Natural killer cell (primary cell): ENCODE measurements at regions not wholly inside any gene's neighbourhood (a gene's known extent, or its start where the extent isn't known, plus 50 kb on each side); places are given as distances from the start of the nearest gene placed in this dataset.

ENCODE experiments used
- ATAC-seq, 3 donors: fragments of 150-1000 bp in 2 of 3; fragments of 200-7000 bp in 1 of 3; cut with Tn5 transposase; 1 replicate in 1 of 3; 2 replicates in 2 of 3; pipeline ENCODE4 v1.10.0; 2021; ENCODE audit warnings: mild to moderate bottlenecking in 2 of 3, moderate library complexity in 2 of 3
- DNase-seq, 2 donors: peaks; one replicate each; pipeline versions ENCODE4 v3.0.0 to v3.0.0-alpha.2; 2013 to 2021; ENCODE audit warnings: mixed read lengths in 1 of 2
- H3K27ac ChIP-seq: one replicate; pipeline ENCODE4 v1.5.1; 2013; ENCODE audit warnings: mild to moderate bottlenecking, low read length
- H3K27me3 ChIP-seq: one replicate; pipeline ENCODE4 v1.6.1; 2013; ENCODE audit warnings: low read length; ENCODE audit not compliant: control insufficient read depth, insufficient read depth
- H3K36me3 ChIP-seq: one replicate; pipeline ENCODE4 v1.6.1; 2013; ENCODE audit warnings: low read length; ENCODE audit not compliant: control insufficient read depth, insufficient read depth
- H3K4me1 ChIP-seq: one replicate; pipeline ENCODE4 v1.6.1; 2013; ENCODE audit warnings: low read length; ENCODE audit not compliant: control insufficient read depth, insufficient read depth
- H3K4me3 ChIP-seq: one replicate; pipeline ENCODE4 v1.5.1; 2013; ENCODE audit warnings: low read length
- H3K9me3 ChIP-seq: one replicate; pipeline ENCODE4 v1.6.1; 2013; ENCODE audit warnings: low read length; ENCODE audit not compliant: control insufficient read depth, insufficient read depth
- H3K27ac Mint-ChIP-seq, 2 donors: one replicate each; pipeline ENCODE4 v1.8.0; 2022; ENCODE audit warnings: mild to moderate bottlenecking in 2 of 2, mixed read lengths in 2 of 2, moderate library complexity in 1 of 2
- H3K27me3 Mint-ChIP-seq, 2 donors: one replicate each; pipeline ENCODE4 v1.8.0; 2022; ENCODE audit warnings: low read depth in 2 of 2, mixed read lengths in 2 of 2
- H3K36me3 Mint-ChIP-seq: one replicate; pipeline ENCODE4 v1.8.0; 2022; ENCODE audit warnings: mixed read lengths
- H3K4me1 Mint-ChIP-seq, 2 donors: one replicate each; pipeline ENCODE4 v1.8.0; 2022; ENCODE audit warnings: mixed read lengths in 2 of 2
- H3K4me3 Mint-ChIP-seq: one replicate; pipeline ENCODE4 v1.8.0; 2022; ENCODE audit warnings: mild to moderate bottlenecking, moderate library complexity, mixed read lengths
- H3K9me3 Mint-ChIP-seq, 2 donors: one replicate each; pipeline ENCODE4 v1.8.0; 2022; ENCODE audit warnings: mixed read lengths in 2 of 2
- WGBS: methylation state at CpG from one replicate; pipeline ENCODE4 v1.1.7; 2013; ENCODE audit warnings: missing lambda C conversion rate; ENCODE audit not compliant: insufficient coverage; 5-methylcytosine and 5-hydroxymethylcytosine counted together
- intact Hi-C: fragments of 100-400 bp; cut with micrococcal nuclease; formaldehyde crosslinking; loops from one replicate; pipeline ENCODE4 v1.14.2; 2022
- TF ChIP-seq, protein P1 (sequence below): fragments of 200-600 bp; IDR thresholded peaks from one replicate; pipeline ENCODE4 v1.8.0; 2022; ENCODE audit warnings: antibody characterized with exemption

DNA sequence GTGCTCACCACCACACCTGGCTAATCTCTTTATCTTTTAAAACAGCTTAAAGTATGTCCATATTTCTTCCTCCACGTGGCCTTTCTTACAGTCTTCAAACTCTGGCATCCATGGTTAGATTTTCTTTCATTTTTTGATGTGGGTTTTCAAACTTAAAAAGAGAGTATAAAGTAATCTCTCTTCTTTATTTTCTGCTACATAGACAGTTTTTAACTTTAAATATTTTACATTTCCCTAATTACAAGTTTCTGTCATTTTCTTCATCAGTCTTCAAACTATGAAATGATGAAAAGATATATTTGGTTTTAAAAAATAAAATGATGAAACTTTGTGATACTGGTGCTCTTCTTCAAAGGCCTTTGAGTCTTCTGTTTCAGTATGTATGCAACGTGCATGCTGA is 143.5 kb upstream of the ESRRG start:
- Mint-ChIP-seq H3K4me1 (no peaks in the 10 kb centered on the region), H3K4me3 (no peak overlapping the region), H3K36me3 (no peaks in the 10 kb centered on the region), H3K9me3 (peaks cover 8 to 11% of the 10 kb centered on the region in 2 donors), H3K27me3 (no peaks in the 10 kb centered on the region), H3K27ac (no peak overlapping the region)
- H3K4me3 ChIP-seq: no peak overlapping the region
- DNase-seq (no peak), ATAC-seq (no peak)
- TF ChIP-seq, protein P1, sequence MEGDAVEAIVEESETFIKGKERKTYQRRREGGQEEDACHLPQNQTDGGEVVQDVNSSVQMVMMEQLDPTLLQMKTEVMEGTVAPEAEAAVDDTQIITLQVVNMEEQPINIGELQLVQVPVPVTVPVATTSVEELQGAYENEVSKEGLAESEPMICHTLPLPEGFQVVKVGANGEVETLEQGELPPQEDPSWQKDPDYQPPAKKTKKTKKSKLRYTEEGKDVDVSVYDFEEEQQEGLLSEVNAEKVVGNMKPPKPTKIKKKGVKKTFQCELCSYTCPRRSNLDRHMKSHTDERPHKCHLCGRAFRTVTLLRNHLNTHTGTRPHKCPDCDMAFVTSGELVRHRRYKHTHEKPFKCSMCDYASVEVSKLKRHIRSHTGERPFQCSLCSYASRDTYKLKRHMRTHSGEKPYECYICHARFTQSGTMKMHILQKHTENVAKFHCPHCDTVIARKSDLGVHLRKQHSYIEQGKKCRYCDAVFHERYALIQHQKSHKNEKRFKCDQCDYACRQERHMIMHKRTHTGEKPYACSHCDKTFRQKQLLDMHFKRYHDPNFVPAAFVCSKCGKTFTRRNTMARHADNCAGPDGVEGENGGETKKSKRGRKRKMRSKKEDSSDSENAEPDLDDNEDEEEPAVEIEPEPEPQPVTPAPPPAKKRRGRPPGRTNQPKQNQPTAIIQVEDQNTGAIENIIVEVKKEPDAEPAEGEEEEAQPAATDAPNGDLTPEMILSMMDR: no peak
- H3K27ac ChIP-seq: no peak overlapping the region
- H3K9me3 ChIP-seq: no peaks in the 10 kb centered on the region
- no peaks in the 10 kb centered on the region for H3K36me3 ChIP-seq
- no peaks in the 10 kb centered on the region for H3K4me1 ChIP-seq
- 71% methylated on average over 1 of the region's 2 CpGs for WGBS
- intact Hi-C loops: no loop called here
- no peaks in the 10 kb centered on the region for H3K27me3 ChIP-seq

- no peaks in the 10 kb centered on the region for H3K27me3 Mint-ChIP-seq
- 90% methylated on average over 2 of the region's 3 CpGs for WGBS
- TF ChIP-seq, protein P1: no peak
- H3K27me3 ChIP-seq: no peaks in the 10 kb centered on the region
- intact Hi-C loops: no loop called here
- H3K4me1 ChIP-seq: no peaks in the 10 kb centered on the region
- no peak overlapping the region for H3K27ac ChIP-seq
- H3K9me3 ChIP-seq: no peaks in the 10 kb centered on the region
- H3K4me3 Mint-ChIP-seq: no peak overlapping the region
- no peaks in the 10 kb centered on the region for H3K36me3 ChIP-seq
- DNase-seq (no peak), ATAC-seq (no peak)
- H3K9me3 Mint-ChIP-seq: peaks cover 15 to 18% of the 10 kb centered on the region in 2 donors
- H3K4me3 ChIP-seq: no peak overlapping the region
- no peaks in the 10 kb centered on the region for H3K36me3 Mint-ChIP-seq
- H3K4me1 Mint-ChIP-seq: no peaks in the 10 kb centered on the region
- no peak overlapping the region for H3K27ac Mint-ChIP-seq
Observed at GRCh38 chr1:216855810-216856209, 132.6 kb upstream of the ESRRG start.

DNA sequence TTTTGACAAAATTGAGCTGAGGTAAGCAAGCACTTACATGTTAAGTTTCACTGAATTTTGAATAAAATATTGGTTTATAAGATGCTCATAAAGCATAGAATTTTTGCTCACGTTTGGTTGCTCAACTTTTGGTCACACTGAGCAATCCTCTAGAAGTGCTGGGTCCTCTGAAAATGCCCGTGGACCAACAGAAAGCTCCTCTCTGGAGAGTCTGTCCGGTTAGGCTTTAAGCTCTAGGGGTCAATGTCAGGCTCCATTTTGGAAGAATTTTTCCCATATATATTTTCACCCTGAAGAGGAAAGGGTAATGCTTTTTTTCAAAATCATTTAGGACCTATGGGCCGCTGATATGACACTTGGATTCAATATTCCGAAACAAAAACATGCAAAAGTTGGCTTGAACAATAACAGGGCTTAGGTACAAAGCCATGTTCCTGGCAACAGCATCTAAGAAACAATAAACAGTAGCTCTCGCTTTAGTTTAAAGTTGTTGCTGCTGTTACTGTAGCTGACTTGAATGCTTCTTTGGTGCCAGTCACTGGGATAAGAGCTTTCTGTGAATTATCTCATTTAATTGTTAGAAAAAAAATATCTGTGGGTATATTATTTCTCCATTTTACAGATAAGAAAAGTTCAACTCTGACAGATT is 131.7 kb upstream of the ESRRG start:
- Mint-ChIP-seq H3K36me3 (no peaks in the 10 kb centered on the region), H3K4me1 (no peaks in the 10 kb centered on the region), H3K27me3 (no peaks in the 10 kb centered on the region), H3K9me3 (peaks cover 11 to 15% of the 10 kb centered on the region in 2 donors), H3K4me3 (no peak overlapping the region), H3K27ac (no peak overlapping the region)
- Histone ChIP-seq H3K27ac (no peak overlapping the region), H3K27me3 (no peaks in the 10 kb centered on the region), H3K4me1 (no peaks in the 10 kb centered on the region), H3K36me3 (no peaks in the 10 kb centered on the region), H3K9me3 (no peaks in the 10 kb centered on the region), H3K4me3 (no peak overlapping the region)
- ATAC-seq (no peak), DNase-seq (no peak)
- intact Hi-C loops: no loop called here
- WGBS: 74% methylated on average over 5 of the region's 6 CpGs
- TF ChIP-seq, protein P1: no peak

GRCh38 chr1:216851073-216851472 is 127.8 kb upstream of the ESRRG start:
- Mint-ChIP-seq H3K36me3 (no peaks in the 10 kb centered on the region), H3K4me1 (no peaks in the 10 kb centered on the region), H3K27ac (no peak overlapping the region), H3K27me3 (no peaks in the 10 kb centered on the region), H3K9me3 (peaks cover 11% of the 10 kb centered on the region in 2 donors), H3K4me3 (no peak overlapping the region)
- H3K9me3 ChIP-seq: no peaks in the 10 kb centered on the region
- H3K36me3 ChIP-seq: no peaks in the 10 kb centered on the region
- no peaks in the 10 kb centered on the region for H3K4me1 ChIP-seq
- no CpG with 5 or more reads among the region's 2 CpGs for WGBS
- ATAC-seq: no peak
- DNase-seq: no peak
- H3K27ac ChIP-seq: no peak overlapping the region
- H3K4me3 ChIP-seq: no peak overlapping the region
- intact Hi-C loops: no loop called here
- H3K27me3 ChIP-seq: no peaks in the 10 kb centered on the region
- TF ChIP-seq, protein P1: no peak
